Ovary (tissue), 3 donors: ENCODE measurements at regions not wholly inside any gene's neighbourhood (a gene's known extent, or its start where the extent isn't known, plus 50 kb on each side); places are given as distances from the start of the nearest gene placed in this dataset.

ENCODE experiments used
- CTCF ChIP-seq, 3 donors: fragments of 450-650 bp in 2 of 3; fragments of 200-600 bp in 1 of 3; IDR thresholded peaks; one replicate each; pipeline versions ENCODE4 v1.5.1 to v1.8.0; 2016 to 2022; ENCODE audit warnings: antibody characterized with exemption in 3 of 3, mild to moderate bottlenecking in 1 of 3
- EP300 ChIP-seq: sonication (generic); formaldehyde crosslinking; IDR thresholded peaks from one replicate; pipeline ENCODE4 v1.6.1; 2017; ENCODE audit warnings: antibody characterized with exemption
- POLR2A ChIP-seq: fragments of 450-650 bp; IDR thresholded peaks from one replicate; pipeline ENCODE4 v1.6.1; 2017; ENCODE audit warnings: antibody characterized with exemption, mild to moderate bottlenecking, moderate library complexity
- donor health status: DM: no; HTN: no; CAD: no.

GRCh38 chr3:115351193-115351592, 204.1 kb upstream of the ZBTB20 start:
- TF ChIP-seq EP300, result no peak
- TF ChIP-seq CTCF (IDR thresholded peaks at IDR 0.05), result no peak
- no peak for TF ChIP-seq POLR2A
